ENCODE measurements at regions not wholly inside any gene's neighbourhood (a gene's known extent, or its start where the extent isn't known, plus 50 kb on each side); places are given as distances from the start of the nearest gene placed in this dataset.

DNA sequence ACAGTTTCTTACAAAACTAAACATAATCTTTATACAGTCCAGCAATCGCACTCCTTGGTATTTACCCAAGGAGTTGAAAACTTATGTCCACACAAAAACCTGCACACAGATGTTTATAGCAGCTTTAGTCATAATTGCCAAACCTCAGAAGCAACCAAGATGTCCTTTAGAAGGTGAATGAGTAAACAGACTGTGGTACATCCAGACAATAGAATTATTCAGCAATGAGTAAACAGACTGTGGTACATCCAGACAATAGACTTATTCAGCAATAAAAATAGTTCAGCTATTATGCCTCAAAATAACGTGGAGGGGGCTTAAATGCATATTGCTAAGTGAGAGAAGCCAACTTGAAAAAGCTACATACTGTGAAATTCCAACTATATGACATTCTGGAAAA is 87.0 kb upstream of the GALNT2 start:
- Histone ChIP-seq H3K36me3 (ENCODE audit: insufficient read depth, low read length) (no peaks in the 10 kb centered on the region), H3K9me3 (ENCODE audit: insufficient read depth, low read depth, low read length) (peaks cover 19% of the 10 kb centered on the region)
- 79% methylated on average over 2 of the region's 2 CpGs for WGBS

DNA sequence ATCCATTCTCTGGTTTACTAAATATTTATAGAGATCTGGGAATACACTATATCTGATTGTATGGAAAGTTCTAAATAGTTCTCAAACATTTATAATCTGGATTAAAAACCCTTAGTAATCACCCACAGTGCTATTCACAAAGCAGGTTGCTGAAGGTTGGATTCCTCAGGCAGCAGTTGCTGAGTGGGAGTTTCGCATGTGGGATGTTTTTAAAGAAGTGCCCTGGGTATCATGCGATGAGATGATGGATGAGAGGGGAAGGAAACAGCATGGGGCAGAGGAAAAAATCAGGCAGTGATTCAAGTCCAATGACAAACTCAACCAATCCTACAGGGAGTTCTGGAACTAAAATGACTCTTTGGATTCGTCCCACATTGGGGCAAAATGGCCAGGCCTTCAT is 85.3 kb upstream of the GALNT2 start:
- no peaks in the 10 kb centered on the region for H3K36me3 ChIP-seq (ENCODE audit: insufficient read depth, low read length)
- peaks cover 12% of the 10 kb centered on the region for H3K9me3 ChIP-seq (ENCODE audit: insufficient read depth, low read depth, low read length)
- H3K27me3 ChIP-seq (ENCODE audit: insufficient read depth, low read length), result no peaks in the 10 kb centered on the region
- WGBS, result 90% methylated on average over 3 of the region's 3 CpGs
- no peak overlapping the region for H3K27ac ChIP-seq (ENCODE audit: low read depth, low read length)
- H3K9ac ChIP-seq (ENCODE audit: low read depth, low read length), result no peak overlapping the region
- H3K4me1 ChIP-seq (ENCODE audit: insufficient read depth, low read length), result no peaks in the 10 kb centered on the region
- no peak overlapping the region for H3K4me3 ChIP-seq (ENCODE audit: low read length)

More for the DNA sequence above, 87.0 kb upstream of the GALNT2 start:
- Histone ChIP-seq H3K9ac (ENCODE audit: low read depth, low read length) (no peak overlapping the region), H3K4me3 (ENCODE audit: low read length) (no peak overlapping the region), H3K4me1 (ENCODE audit: insufficient read depth, low read length) (no peaks in the 10 kb centered on the region), H3K27ac (ENCODE audit: low read depth, low read length) (no peak overlapping the region), H3K27me3 (ENCODE audit: insufficient read depth, low read length) (no peaks in the 10 kb centered on the region)

DNA sequence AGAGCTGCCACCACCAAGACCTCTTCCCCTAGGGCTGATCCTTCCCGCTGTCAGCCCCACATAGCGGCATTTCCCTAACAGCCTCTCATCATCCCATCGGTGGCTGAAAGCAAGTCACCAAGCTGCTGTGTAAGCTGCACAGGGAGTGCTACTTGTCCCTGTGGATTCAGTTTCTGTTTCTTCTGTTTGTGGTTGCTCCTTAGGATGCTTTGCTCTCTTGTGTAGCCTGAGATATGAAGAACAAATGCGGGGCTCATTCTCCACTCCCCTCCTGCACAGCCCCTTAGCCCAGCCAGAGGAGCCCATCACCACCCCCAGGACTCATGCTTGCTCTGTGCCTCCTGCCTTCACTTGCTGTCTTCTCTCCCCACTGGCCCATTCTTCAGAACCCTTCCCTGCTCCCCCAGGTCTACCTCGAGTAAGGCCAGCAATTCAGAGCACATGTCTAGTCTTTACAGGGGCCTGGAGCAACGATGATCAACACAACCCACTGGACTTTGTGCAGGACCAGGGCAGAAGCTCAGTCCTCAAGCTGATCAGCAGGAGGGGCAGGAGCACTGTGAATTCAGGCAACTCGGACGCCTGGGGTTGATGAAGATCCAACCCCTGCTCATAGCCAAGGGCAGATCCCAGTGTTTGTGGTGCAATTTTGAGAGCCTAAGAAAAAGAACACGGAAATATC is 82.6 kb upstream of the GALNT2 start:
- Histone ChIP-seq H3K9me3 (ENCODE audit: insufficient read depth, low read depth, low read length) (no peaks in the 10 kb centered on the region), H3K9ac (ENCODE audit: low read depth, low read length) (no peak overlapping the region), H3K4me3 (ENCODE audit: low read length) (no peak overlapping the region), H3K27me3 (ENCODE audit: insufficient read depth, low read length) (no peaks in the 10 kb centered on the region), H3K36me3 (ENCODE audit: insufficient read depth, low read length) (no peaks in the 10 kb centered on the region), H3K4me1 (ENCODE audit: insufficient read depth, low read length) (no peaks in the 10 kb centered on the region), H3K27ac (ENCODE audit: low read depth, low read length) (no peak overlapping the region)
- 93% methylated on average over 9 of the region's 9 CpGs for WGBS

DNA sequence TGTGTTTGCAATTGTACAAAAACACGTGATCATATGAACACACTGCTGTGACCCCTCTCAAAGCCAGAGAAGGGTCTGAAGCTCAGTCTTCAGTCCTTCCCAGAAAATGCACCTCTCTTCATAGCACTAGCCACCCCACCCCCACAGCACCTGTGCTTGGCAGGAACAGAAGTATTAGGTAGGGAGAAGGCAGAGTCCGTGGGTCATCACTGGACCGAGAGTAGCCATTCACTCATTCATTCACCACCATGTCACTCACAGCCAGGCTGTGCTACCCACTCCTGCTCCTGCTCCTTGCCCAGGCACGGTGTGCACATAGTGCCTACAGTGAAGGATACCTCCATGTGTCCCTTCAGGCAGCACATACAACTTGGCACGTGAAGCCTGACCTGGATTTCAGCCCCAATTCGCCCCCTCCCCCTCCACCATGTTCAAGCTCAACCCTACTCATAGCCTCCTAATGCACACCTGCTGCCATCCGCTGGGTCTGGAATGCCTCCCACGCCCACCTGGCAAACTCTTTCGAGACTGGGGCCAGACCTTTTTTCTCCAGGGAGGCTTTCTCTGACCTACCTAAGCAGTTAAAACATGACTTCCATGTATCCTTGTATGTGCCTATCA is 81.9 kb upstream of the GALNT2 start:
- Histone ChIP-seq H3K4me1 (ENCODE audit: insufficient read depth, low read length) (no peaks in the 10 kb centered on the region), H3K27me3 (ENCODE audit: insufficient read depth, low read length) (no peaks in the 10 kb centered on the region), H3K27ac (ENCODE audit: low read depth, low read length) (no peak overlapping the region), H3K9me3 (ENCODE audit: insufficient read depth, low read depth, low read length) (no peaks in the 10 kb centered on the region), H3K36me3 (ENCODE audit: insufficient read depth, low read length) (no peaks in the 10 kb centered on the region), H3K9ac (ENCODE audit: low read depth, low read length) (no peak overlapping the region), H3K4me3 (ENCODE audit: low read length) (no peak overlapping the region)
- WGBS, result 90% methylated on average over 9 of the region's 9 CpGs

DNA sequence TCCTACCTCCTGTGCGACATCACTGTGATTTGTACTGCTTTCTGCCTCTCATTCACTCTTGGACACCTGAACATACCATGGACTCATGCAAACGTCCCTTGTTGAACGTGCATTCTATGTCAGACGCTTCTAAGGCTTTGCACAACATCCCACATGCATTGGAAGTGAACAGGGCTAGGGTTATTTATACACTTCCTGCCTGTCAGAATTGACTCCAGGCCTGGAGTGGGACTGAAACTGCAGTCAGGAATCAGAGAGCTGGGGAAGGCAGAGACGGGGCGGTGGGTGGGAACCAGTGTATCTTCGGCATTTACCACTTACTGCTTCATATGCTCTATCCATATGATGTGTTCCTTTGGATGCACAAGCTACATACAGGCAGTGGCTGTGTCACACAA is 81.4 kb upstream of the GALNT2 start:
- no peak overlapping the region for H3K27ac ChIP-seq (ENCODE audit: low read depth, low read length)
- 95% methylated on average over 7 of the region's 7 CpGs for WGBS
- no peaks in the 10 kb centered on the region for H3K9me3 ChIP-seq (ENCODE audit: insufficient read depth, low read depth, low read length)
- no peak overlapping the region for H3K9ac ChIP-seq (ENCODE audit: low read depth, low read length)
- no peaks in the 10 kb centered on the region for H3K27me3 ChIP-seq (ENCODE audit: insufficient read depth, low read length)
- no peak overlapping the region for H3K4me3 ChIP-seq (ENCODE audit: low read length)
- H3K36me3 ChIP-seq (ENCODE audit: insufficient read depth, low read length), result no peaks in the 10 kb centered on the region
- H3K4me1 ChIP-seq (ENCODE audit: insufficient read depth, low read length), result no peaks in the 10 kb centered on the region

DNA sequence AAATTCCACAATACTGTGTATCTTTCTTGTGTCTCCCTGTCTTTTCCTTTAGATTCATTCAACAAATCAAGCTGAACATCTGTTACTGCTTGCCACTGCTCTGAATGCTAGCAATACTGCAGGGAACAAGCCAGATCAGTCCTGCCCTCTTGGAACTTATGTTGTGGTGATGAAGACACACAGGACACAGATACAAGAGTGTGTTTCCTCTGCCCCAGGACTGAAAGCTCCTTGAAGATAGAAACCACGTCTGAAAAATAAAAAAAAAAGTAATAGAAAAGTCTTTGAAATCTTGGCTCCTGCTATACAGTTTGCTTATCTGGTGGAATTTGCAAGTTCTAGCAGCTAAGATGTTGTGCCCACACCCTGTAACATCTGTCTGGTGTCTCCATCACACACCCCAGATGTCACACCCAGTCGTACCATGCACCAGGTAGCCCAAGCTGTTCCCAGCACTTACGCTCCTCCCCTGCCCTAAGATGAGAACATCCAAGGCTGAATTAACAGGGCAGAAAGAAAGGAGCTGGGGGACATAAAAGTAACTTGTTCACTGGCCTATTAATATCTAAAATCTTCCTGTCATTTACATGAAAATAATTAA is 80.2 kb upstream of the GALNT2 start:
- no peak overlapping the region for H3K9ac ChIP-seq (ENCODE audit: low read depth, low read length)
- no peak overlapping the region for H3K27ac ChIP-seq (ENCODE audit: low read depth, low read length)
- no peaks in the 10 kb centered on the region for H3K4me1 ChIP-seq (ENCODE audit: insufficient read depth, low read length)
- no peaks in the 10 kb centered on the region for H3K9me3 ChIP-seq (ENCODE audit: insufficient read depth, low read depth, low read length)
- H3K27me3 ChIP-seq (ENCODE audit: insufficient read depth, low read length), result no peaks in the 10 kb centered on the region
- no peaks in the 10 kb centered on the region for H3K36me3 ChIP-seq (ENCODE audit: insufficient read depth, low read length)
- H3K4me3 ChIP-seq (ENCODE audit: low read length), result no peak overlapping the region
- 89% methylated on average over 3 of the region's 3 CpGs for WGBS

DNA sequence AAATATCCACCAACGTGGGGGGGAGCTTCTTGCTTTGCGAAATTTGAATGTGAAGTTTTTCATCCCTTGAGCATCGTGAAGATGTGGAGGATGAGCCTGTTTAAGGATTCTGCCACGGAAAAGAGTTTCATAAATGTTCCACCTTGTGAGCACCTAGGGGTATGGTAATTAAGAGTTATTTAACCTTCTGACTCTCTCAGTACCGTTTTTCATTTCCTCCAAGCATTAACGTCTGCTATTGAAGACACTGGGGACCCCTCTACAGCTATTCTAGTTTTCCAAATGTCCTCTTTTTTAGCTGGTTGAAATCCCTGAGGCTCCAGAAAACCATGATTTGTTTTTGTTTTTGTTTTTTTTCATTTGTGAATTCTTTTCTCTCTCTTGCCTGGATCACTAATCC is 79.1 kb upstream of the GALNT2 start:
- Histone ChIP-seq H3K27me3 (ENCODE audit: insufficient read depth, low read length) (no peaks in the 10 kb centered on the region), H3K9ac (ENCODE audit: low read depth, low read length) (no peak overlapping the region), H3K27ac (ENCODE audit: low read depth, low read length) (no peak overlapping the region), H3K4me1 (ENCODE audit: insufficient read depth, low read length) (no peaks in the 10 kb centered on the region), H3K4me3 (ENCODE audit: low read length) (no peak overlapping the region), H3K36me3 (ENCODE audit: insufficient read depth, low read length) (no peaks in the 10 kb centered on the region), H3K9me3 (ENCODE audit: insufficient read depth, low read depth, low read length) (no peaks in the 10 kb centered on the region)
- 94% methylated on average over 6 of the region's 6 CpGs for WGBS

DNA sequence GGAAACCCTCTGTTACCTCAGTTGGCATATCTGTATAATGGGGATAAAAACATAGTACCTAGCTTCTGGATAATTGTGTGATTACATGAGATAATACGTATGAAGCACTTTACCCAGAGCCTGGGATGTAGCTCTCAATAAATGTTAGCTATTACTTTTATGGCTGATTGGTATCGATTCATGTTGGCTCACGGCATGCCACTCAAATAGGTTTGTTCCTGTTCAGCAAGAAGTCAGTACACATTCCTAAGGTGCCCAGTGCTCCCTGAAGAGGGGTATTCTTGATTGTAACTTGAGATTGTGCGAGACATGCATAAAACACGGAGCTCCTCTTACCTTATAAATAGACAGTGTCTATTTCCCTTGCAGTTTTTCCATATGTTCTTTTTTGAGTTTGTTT is 78.5 kb upstream of the GALNT2 start:
- no peaks in the 10 kb centered on the region for H3K36me3 ChIP-seq (ENCODE audit: insufficient read depth, low read length)
- no peak overlapping the region for H3K9ac ChIP-seq (ENCODE audit: low read depth, low read length)
- no peaks in the 10 kb centered on the region for H3K4me1 ChIP-seq (ENCODE audit: insufficient read depth, low read length)
- WGBS, result 84% methylated on average over 4 of the region's 5 CpGs
- H3K4me3 ChIP-seq (ENCODE audit: low read length), result no peak overlapping the region
- H3K27ac ChIP-seq (ENCODE audit: low read depth, low read length), result no peak overlapping the region
- no peaks in the 10 kb centered on the region for H3K27me3 ChIP-seq (ENCODE audit: insufficient read depth, low read length)
- no peaks in the 10 kb centered on the region for H3K9me3 ChIP-seq (ENCODE audit: insufficient read depth, low read depth, low read length)

DNA sequence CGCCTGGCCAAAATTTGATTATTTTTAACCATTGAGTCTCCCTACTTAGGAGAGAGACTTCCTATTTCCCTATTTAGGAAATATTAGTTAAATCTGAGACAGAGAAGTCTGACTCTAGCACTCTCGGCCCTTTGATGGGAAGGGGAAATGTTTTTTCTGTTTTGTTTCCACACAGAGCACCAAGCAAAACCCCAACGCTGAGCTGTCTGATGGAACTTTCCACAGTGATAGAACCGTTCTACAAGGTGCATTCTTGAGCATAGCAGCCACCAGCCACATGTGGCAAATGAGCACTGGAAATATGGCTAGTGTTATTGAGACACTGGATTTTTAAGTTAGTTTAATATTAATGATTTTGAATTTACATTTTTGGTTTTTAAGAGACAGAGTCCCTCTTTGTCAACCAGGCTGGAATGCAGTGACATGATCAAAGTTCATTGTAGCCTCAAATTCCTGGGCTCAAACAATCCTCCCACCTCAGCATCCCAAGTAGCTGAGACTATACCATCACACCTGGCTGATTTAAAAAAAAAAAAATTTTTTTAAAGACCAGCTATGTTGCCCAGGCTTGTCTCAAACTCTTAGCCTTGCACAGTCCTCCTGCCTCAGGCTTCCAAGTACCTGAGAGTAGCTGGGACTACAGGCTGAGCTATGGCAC is 77.3 kb upstream of the GALNT2 start:
- no peaks in the 10 kb centered on the region for H3K9me3 ChIP-seq (ENCODE audit: insufficient read depth, low read depth, low read length)
- 95% methylated on average over 4 of the region's 4 CpGs for WGBS
- H3K4me1 ChIP-seq (ENCODE audit: insufficient read depth, low read length), result no peaks in the 10 kb centered on the region
- H3K36me3 ChIP-seq (ENCODE audit: insufficient read depth, low read length), result no peaks in the 10 kb centered on the region
- H3K9ac ChIP-seq (ENCODE audit: low read depth, low read length), result no peak overlapping the region
- no peaks in the 10 kb centered on the region for H3K27me3 ChIP-seq (ENCODE audit: insufficient read depth, low read length)
- no peak overlapping the region for H3K27ac ChIP-seq (ENCODE audit: low read depth, low read length)
- no peak overlapping the region for H3K4me3 ChIP-seq (ENCODE audit: low read length)

DNA sequence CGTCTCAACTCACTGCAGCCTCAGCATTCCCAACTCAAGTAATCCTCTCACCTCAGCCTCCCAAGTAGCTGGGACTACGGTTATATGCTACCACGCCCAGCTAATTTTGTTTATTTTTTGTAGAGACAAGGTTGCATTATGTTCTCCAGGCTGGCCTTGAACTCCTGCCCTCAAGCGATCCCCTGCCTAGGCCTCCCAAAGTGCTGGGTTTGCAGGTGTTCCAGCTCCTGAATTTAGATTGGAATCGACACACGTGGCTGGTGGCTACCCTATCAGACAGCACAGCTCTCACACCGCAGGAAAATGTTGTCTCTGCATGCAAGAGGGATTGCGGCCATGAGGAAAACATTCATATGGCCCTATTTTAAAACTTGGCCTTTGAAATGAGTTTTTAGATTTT is 76.7 kb upstream of the GALNT2 start:
- Histone ChIP-seq H3K27ac (ENCODE audit: low read depth, low read length) (no peak overlapping the region), H3K4me3 (ENCODE audit: low read length) (no peak overlapping the region), H3K27me3 (ENCODE audit: insufficient read depth, low read length) (no peaks in the 10 kb centered on the region), H3K4me1 (ENCODE audit: insufficient read depth, low read length) (no peaks in the 10 kb centered on the region), H3K9ac (ENCODE audit: low read depth, low read length) (no peak overlapping the region), H3K36me3 (ENCODE audit: insufficient read depth, low read length) (no peaks in the 10 kb centered on the region), H3K9me3 (ENCODE audit: insufficient read depth, low read depth, low read length) (no peaks in the 10 kb centered on the region)
- WGBS, result 95% methylated on average over 8 of the region's 8 CpGs

DNA sequence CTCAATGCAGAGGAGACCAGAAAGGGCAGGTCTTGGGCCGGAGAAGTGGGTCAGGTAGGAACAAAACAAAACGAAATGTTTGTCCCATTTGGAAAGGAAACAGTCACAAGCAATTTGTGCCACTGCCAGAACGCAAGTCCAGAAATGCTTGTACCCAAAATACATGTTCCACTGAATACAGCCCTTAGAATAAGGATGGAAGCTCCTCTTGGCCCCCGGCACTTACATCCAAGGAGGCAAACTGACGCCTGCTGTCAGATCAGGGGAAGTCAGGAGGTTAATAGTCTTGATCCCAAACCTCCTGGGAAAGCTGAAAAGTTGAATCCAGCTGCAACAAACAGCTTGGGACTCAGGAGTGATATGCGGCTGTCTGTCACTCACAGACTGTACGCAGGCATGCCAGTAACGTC is 75.9 kb upstream of the GALNT2 start:
- Histone ChIP-seq H3K4me3 (ENCODE audit: low read length) (no peak overlapping the region), H3K36me3 (ENCODE audit: insufficient read depth, low read length) (no peaks in the 10 kb centered on the region), H3K27me3 (ENCODE audit: insufficient read depth, low read length) (no peaks in the 10 kb centered on the region), H3K4me1 (ENCODE audit: insufficient read depth, low read length) (no peaks in the 10 kb centered on the region), H3K27ac (ENCODE audit: low read depth, low read length) (no peak overlapping the region), H3K9me3 (ENCODE audit: insufficient read depth, low read depth, low read length) (no peaks in the 10 kb centered on the region), H3K9ac (ENCODE audit: low read depth, low read length) (no peak overlapping the region)
- 91% methylated on average over 8 of the region's 8 CpGs for WGBS

All from HUES64 (cell line).